Activated CD4-positive, alpha-beta T cell treated with anti-CD3 and anti-CD28 coated beads, Interleukin-2, amount 50 U/mL, for 24 hours (primary cell): ENCODE measurements at regions not wholly inside any gene's neighbourhood (a gene's known extent, or its start where the extent isn't known, plus 50 kb on each side); places are given as distances from the start of the nearest gene placed in this dataset.
"Not testable (repeated sequence)": the region's sequence is repeated elsewhere in the genome, so short reads cannot be mapped to it uniquely, and the experiment has no call there.

Source experiments
- DNase-seq, 2 donors: peaks; one replicate each; pipeline ENCODE4 v3.0.0-alpha.2; 2020; ENCODE audit warnings: low read depth in 1 of 2, low spot score in 1 of 2

GRCh38 chr4:85153221-85153620, 186.7 kb upstream of the WDFY3 start:
- DNase-seq: no peak

DNA sequence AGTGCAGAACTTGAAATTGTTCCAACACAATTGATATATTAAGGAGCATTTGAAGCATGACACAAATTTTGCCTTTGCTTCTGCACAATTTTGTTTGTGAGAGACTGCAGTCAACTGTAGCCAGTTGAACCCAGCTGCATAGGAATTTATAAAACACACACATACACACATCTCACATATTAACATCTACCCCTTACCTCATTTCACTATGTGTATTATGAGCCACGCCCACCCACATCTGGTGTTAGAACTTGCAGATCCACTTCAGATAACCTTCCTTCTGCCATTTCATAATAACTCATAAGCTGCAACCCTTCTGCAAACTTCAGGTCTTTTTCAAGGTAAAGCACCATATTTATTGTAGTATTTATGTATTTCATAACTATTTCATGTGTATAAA, 188.1 kb upstream of the WDFY3 start:
- DNase-seq: no peak

GRCh38 chr4:85165808-85166207, 199.3 kb upstream of the WDFY3 start:
- no peak for DNase-seq

GRCh38 chr4:85166318-85166717, 199.8 kb upstream of the WDFY3 start:
- no peak for DNase-seq

GRCh38 chr4:85168234-85168834, 201.8 kb upstream of the WDFY3 start:
- DNase-seq: no peak

DNA sequence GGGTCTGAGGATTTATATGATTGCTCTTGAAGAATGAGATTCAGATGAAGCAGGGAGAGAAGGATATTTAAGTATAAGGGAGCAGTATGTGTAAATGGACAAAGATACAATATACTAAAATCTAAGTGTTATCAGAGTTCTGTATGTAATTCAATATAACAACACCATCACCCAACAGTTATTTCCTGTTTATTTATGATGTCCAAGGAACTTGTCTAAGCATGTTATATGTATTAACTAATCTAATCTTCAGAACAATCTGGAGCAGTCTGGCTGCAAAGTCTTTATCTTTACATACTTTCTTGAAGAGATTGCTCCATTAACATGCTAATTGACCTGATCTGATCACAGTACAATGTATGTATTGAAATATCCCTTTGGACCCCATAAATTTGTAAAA, 203.8 kb upstream of the WDFY3 start:
- DNase-seq: no peak

DNA sequence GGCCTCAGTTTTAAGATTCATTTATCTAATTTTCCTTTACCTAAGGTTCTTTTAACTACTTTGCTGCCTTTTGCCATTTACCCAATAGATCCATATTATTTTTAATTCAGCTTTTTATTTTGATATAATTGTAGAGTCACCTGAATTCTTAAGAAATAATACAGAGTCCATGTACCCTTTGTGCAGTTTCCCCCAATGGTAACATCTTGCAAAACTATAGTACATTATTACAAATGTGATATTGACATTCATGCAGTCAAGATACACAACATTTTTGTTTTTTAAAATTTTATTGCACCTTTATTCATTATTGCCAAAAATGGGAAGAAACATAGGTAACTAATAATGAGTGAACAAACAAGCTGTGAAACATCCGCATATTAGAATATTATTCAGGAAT, 208.7 kb upstream of the WDFY3 start:
- no peak for DNase-seq

DNA sequence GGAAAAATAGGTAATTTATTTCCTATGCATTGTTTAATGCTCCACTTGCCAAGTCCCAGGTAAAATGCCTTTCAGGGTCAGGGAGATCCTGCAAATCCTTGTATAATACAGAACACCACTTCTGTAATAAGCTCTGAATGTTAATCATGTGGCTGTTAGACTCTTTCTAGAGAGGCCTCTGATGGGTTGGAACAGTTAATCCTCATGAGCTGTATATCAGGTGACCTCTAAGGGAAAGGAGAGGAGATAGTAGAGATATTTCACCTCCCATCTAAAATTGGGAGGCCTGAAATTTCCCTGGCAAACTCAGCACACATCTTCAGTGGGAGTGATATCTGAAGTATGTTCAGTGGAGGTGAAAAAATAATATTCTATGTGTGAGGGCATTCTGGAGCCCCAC, 210.6 kb upstream of the WDFY3 start:
- DNase-seq: no peak

GRCh38 chr4:85177679-85178078, 211.2 kb upstream of the WDFY3 start:
- no peak for DNase-seq

DNA sequence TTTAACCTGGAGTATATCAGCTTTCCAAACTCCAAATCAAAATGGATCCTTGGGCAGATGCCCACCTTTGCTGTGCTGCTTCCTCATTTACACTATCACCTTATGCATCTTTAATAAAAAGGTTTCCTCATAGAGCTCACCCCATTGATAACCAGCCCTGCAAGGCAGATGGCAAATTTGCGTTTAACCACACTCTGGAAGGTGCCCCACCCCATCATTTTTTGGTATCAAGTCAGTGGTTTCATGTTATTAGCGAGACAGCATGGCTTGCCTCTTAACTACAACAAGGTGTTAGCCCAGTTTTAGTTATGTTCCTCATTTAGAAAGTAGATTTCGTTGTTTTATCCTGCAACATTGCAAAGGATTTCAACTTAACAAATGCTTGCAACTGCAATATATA, 214.0 kb upstream of the WDFY3 start:
- no peak for DNase-seq

DNA sequence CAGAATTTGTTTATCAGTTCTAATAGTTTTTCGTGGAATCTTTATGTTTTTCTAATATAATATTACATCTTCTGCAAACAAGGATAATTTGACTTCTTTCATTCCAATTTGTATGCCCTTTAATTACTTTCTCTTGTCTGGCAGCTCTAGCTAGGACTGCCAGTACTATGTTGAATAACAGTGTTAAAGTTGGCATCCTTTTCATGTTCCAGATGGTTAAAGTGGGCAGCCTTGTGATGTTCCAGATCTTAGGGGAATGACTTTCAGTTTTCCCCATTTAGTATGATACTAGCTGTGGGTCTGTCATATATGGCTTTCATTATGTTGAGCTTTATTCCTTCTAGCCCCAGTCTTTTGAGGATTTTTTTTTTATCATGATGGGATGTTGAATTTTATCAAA, 220.6 kb upstream of the WDFY3 start:
- DNase-seq: no peak

- DNase-seq: not testable (repeated sequence)
Measured at GRCh38 chr4:85196015-85196414, 229.5 kb upstream of the WDFY3 start.

GRCh38 chr4:85200106-85200505, 233.6 kb upstream of the WDFY3 start:
- DNase-seq: no peak

DNA sequence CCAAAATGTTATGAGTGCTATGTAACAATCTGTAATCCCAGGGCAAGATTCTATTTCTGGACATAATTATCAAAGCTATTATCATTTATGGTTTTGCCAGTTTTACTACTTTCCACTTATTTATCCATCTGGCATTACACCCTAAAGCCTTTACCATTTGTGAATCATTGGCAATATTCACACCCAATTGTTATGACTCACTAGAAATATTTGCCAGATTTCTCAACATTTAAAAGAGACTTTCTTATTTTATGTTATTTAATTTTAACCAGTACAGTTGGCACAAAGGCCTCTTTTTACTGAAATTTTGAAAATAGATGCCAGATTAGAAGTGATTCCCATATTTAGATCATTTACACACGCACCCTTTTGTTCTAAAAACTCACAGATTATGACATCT, 242.7 kb upstream of the WDFY3 start:
- no peak for DNase-seq

DNA sequence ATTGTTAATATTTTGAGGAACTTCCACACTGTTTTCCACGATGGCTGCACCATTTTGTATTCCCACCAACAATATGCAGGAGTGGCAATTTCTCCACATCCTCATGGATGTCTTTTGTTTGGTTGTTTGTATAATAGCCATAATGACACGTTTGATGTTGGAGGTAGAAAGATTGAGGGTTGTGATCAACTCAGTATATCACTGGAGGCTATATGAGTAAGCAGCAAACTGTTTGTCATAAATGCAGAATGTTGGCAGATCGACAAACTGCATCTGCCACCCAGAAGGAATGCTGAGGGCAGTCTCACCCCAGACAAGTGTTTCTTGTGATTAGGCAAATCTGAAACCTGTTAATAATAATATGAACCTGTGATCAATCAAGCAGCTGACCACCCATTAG, 243.9 kb upstream of the WDFY3 start:
- no peak for DNase-seq

GRCh38 chr4:85216571-85216970, 250.1 kb upstream of the WDFY3 start:
- not testable (repeated sequence) for DNase-seq

GRCh38 chr4:85218756-85219155, 252.3 kb upstream of the WDFY3 start:
- DNase-seq: no peak

GRCh38 chr4:85221606-85222005, 253.3 kb upstream of the ARHGAP24 start:
- no peak for DNase-seq

DNA sequence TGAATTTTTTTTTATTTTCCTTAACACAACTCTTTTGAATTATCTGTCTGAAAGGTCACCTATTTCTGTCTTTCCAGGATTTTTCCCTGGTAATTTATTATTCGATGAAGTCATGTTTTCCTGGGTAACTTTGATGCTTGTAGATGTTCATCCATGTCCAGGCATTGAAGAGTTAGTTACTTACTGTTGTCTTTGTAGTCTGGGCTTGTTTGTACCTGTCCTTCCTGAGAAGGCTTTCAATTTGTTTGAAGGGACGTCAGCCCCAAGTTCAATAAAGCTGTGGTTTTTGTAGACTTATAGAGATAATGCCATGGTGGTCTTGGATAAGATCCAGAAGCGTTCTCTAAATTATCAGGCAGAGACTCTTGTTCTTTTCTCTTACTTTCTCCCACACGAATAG, 252.4 kb upstream of the ARHGAP24 start:
- DNase-seq: no peak

GRCh38 chr4:85228264-85228663, 246.7 kb upstream of the ARHGAP24 start:
- DNase-seq: no peak

GRCh38 chr4:85233516-85233915, 241.4 kb upstream of the ARHGAP24 start:
- DNase-seq: no peak

GRCh38 chr4:85243857-85244256, 231.1 kb upstream of the ARHGAP24 start:
- DNase-seq: no peak

GRCh38 chr4:85244638-85245037, 230.3 kb upstream of the ARHGAP24 start:
- no peak for DNase-seq

DNA sequence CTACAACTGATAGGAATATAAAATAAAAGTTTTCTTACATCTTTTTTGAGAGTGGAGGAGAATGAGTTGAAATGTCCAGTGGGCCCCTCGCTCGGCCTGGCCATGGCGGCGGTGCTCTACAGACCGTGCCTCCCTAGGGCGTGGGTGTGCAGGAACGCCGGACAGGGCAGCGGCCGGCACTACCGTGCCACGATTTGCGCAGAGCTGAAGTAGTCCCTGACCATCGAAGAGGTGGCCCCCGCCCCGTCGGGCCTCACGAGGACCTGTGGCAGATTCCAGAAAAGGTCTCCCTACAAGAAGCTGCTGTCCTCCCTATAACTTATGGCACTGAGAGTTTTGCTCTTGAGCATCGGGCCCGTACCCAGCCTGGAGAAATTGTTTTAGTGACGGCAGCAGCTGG, 228.9 kb upstream of the ARHGAP24 start:
- no peak for DNase-seq
